Esophagus (tissue), 2 donors: ENCODE measurements at regions not wholly inside any gene's neighbourhood (a gene's known extent, or its start where the extent isn't known, plus 50 kb on each side); places are given as distances from the start of the nearest gene placed in this dataset.

Source experiments
- H3K27ac ChIP-seq, 2 donors: one replicate each; pipeline ENCODE4 v1.5.1; 2013; ENCODE audit warnings: low read depth in 2 of 2, mild to moderate bottlenecking in 2 of 2, inconsistent platforms in 1 of 2, low read length in 1 of 2, moderate library complexity in 1 of 2
- H3K27me3 ChIP-seq, 2 donors: one replicate each; pipeline ENCODE4 v1.6.1; 2013; ENCODE audit warnings: low read length in 2 of 2, control low read depth in 1 of 2, mild to moderate bottlenecking in 1 of 2; ENCODE audit not compliant: insufficient read depth in 2 of 2, control insufficient read depth in 1 of 2
- H3K36me3 ChIP-seq, 2 donors: one replicate each; pipeline ENCODE4 v1.6.1; 2013; ENCODE audit warnings: low read length in 1 of 2; ENCODE audit not compliant: control insufficient read depth in 2 of 2, insufficient read depth in 2 of 2
- H3K4me1 ChIP-seq, 2 donors: one replicate each; pipeline ENCODE4 v1.6.1; 2013; ENCODE audit warnings: low read length in 1 of 2; ENCODE audit not compliant: control insufficient read depth in 2 of 2, insufficient read depth in 2 of 2
- H3K4me3 ChIP-seq, 2 donors: one replicate each; pipeline ENCODE4 v1.5.1; 2013; ENCODE audit warnings: low read length in 2 of 2, mild to moderate bottlenecking in 2 of 2, low read depth in 1 of 2, moderate library complexity in 1 of 2
- H3K9me3 ChIP-seq, 2 donors: one replicate each; pipeline ENCODE4 v1.6.1; 2013; ENCODE audit warnings: mild to moderate bottlenecking in 2 of 2, low read depth in 1 of 2, low read length in 1 of 2, moderate library complexity in 1 of 2; ENCODE audit not compliant: control insufficient read depth in 2 of 2, insufficient read depth in 1 of 2
- whole genome bisulfite sequencing, 2 donors: extraction: QIAGEN DNeasy Blood & Tissue Kit; methylation state at CpG; one replicate each; pipeline ENCODE4 v1.1.7; 2013; 5-methylcytosine and 5-hydroxymethylcytosine counted together
- donor health status: healthy with polysubstance abuse.
- donor health status: Bipolar disorder and iron deficiency.

- no peak overlapping the region for H3K27ac ChIP-seq
- no peaks in the 10 kb centered on the region for H3K36me3 ChIP-seq
- no peak overlapping the region for H3K4me3 ChIP-seq
- no peaks in the 10 kb centered on the region for H3K4me1 ChIP-seq
- 78 to 79% methylated on average over 3 of the region's 3 CpGs for WGBS, 2 donors
- peaks cover 9 to 13% of the 10 kb centered on the region in 2 donors for H3K9me3 ChIP-seq
- no peaks in the 10 kb centered on the region for H3K27me3 ChIP-seq
Observed at GRCh38 chr18:42137693-42138375, 182.8 kb downstream of the PIK3C3 start.

GRCh38 chr18:42141439-42141838 lies 186.4 kb downstream of the PIK3C3 start:
- whole genome bisulfite sequencing, 2 donors: 23 to 40% methylated on average over 1 of the region's 1 CpG
- H3K27ac ChIP-seq: no peak overlapping the region
- no peak overlapping the region for H3K4me3 ChIP-seq
- no peaks in the 10 kb centered on the region for H3K36me3 ChIP-seq
- no peaks in the 10 kb centered on the region for H3K27me3 ChIP-seq
- H3K9me3 ChIP-seq: peaks cover 9 to 13% of the 10 kb centered on the region in 2 donors
- no peaks in the 10 kb centered on the region for H3K4me1 ChIP-seq

- Histone ChIP-seq H3K4me1 (no peaks in the 10 kb centered on the region), H3K9me3 (no peaks in the 10 kb centered on the region), H3K36me3 (no peaks in the 10 kb centered on the region), H3K27ac (no peak overlapping the region), H3K4me3 (no peak overlapping the region), H3K27me3 (no peaks in the 10 kb centered on the region)
Observed at GRCh38 chr18:42155024-42155423, 200.0 kb downstream of the PIK3C3 start.

- no peaks in the 10 kb centered on the region for H3K4me1 ChIP-seq
- no peak overlapping the region for H3K27ac ChIP-seq
- no peaks in the 10 kb centered on the region for H3K9me3 ChIP-seq
- H3K27me3 ChIP-seq: no peaks in the 10 kb centered on the region
- H3K4me3 ChIP-seq: no peak overlapping the region
- H3K36me3 ChIP-seq: no peaks in the 10 kb centered on the region
Observed at GRCh38 chr18:42156281-42156680, 201.2 kb downstream of the PIK3C3 start.

- Histone ChIP-seq H3K27ac (no peak overlapping the region), H3K9me3 (no peaks in the 10 kb centered on the region), H3K27me3 (no peaks in the 10 kb centered on the region), H3K4me3 (no peak overlapping the region), H3K4me1 (no peaks in the 10 kb centered on the region), H3K36me3 (no peaks in the 10 kb centered on the region)
- 85 to 86% methylated on average over 1 of the region's 1 CpG for WGBS, 2 donors
Observed at GRCh38 chr18:42157420-42157819, 202.4 kb downstream of the PIK3C3 start.

GRCh38 chr18:42157878-42158277 lies 202.8 kb downstream of the PIK3C3 start:
- Histone ChIP-seq H3K4me1 (no peaks in the 10 kb centered on the region), H3K36me3 (no peaks in the 10 kb centered on the region), H3K4me3 (no peak overlapping the region), H3K9me3 (no peaks in the 10 kb centered on the region), H3K27me3 (no peaks in the 10 kb centered on the region), H3K27ac (no peak overlapping the region)
- WGBS, 2 donors: 81 to 91% methylated on average over 2 of the region's 2 CpGs

- no peak overlapping the region for H3K27ac ChIP-seq
- H3K27me3 ChIP-seq: no peaks in the 10 kb centered on the region
- H3K9me3 ChIP-seq: no peaks in the 10 kb centered on the region
- H3K36me3 ChIP-seq: no peaks in the 10 kb centered on the region
- H3K4me3 ChIP-seq: no peak overlapping the region
- 74 to 84% methylated on average over 3 of the region's 3 CpGs for WGBS, 2 donors
- no peaks in the 10 kb centered on the region for H3K4me1 ChIP-seq
Observed at GRCh38 chr18:42159146-42159545, 204.1 kb downstream of the PIK3C3 start.

DNA sequence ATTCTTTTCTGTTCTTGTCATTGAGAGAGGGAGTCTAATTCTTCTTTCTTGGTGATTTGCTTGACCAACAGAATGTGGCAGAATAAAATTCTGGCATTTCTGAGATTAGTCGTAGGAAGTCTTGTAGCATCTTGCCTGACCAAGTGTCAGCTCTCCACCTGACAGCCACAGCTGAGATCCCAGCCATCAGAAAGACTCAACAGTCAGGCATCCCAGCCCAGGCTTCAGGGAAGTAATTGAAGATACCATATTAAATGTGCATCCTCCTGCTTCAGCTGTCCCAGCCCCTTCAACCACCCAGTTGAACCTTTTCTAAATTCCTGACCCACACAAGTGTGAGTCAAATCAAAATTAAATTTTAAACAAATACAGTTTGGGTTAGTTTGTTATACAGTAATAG lies 208.3 kb downstream of the PIK3C3 start:
- Histone ChIP-seq H3K4me3 (no peak overlapping the region), H3K36me3 (no peaks in the 10 kb centered on the region), H3K9me3 (no peaks in the 10 kb centered on the region), H3K27me3 (no peaks in the 10 kb centered on the region), H3K27ac (no peak overlapping the region), H3K4me1 (no peaks in the 10 kb centered on the region)
- WGBS, 2 donors: 80 to 89% methylated on average over 1 of the region's 1 CpG

- H3K4me3 ChIP-seq: no peak overlapping the region
- H3K27me3 ChIP-seq: no peaks in the 10 kb centered on the region
- 78 to 82% methylated on average over 1 of the region's 1 CpG for WGBS, 2 donors
- H3K4me1 ChIP-seq: no peaks in the 10 kb centered on the region
- no peak overlapping the region for H3K27ac ChIP-seq
- no peaks in the 10 kb centered on the region for H3K9me3 ChIP-seq
- H3K36me3 ChIP-seq: no peaks in the 10 kb centered on the region
Observed at GRCh38 chr18:42164556-42164955, 209.5 kb downstream of the PIK3C3 start.

DNA sequence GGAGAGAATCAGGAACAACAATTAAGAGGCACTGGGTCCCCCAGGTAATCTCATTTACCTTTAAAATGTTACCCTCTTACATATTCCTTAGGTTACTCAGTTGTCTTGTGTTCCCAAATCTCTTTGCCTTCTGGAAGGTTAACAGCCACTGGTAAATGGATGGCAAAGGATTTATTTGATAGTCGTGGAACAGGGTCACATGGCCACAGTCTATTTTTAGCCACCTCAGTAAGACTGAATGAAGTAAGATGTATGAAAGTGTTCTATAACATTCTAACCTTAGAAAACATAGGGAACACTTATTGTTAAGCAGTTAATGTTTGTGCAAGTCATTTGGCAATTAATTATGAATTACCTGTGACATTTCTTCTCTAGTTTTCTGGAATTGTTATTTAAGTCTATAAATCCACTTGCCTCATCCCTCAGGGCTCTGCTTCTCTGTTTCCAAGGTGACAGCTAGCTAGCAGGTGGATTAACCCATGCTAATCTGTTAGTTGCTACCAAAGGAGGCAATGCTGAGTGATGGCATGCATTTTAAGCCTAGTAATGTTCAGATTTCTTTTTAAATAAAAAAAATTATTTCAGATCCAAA lies 211.0 kb downstream of the PIK3C3 start:
- Histone ChIP-seq H3K9me3 (no peaks in the 10 kb centered on the region), H3K36me3 (no peaks in the 10 kb centered on the region), H3K4me3 (no peak overlapping the region), H3K27me3 (no peaks in the 10 kb centered on the region), H3K27ac (no peak overlapping the region), H3K4me1 (no peaks in the 10 kb centered on the region)
- 6 to 11% methylated on average over 1 of the region's 1 CpG for WGBS, 2 donors
